ENCODE measurements at regions not wholly inside any gene's neighbourhood (a gene's known extent, or its start where the extent isn't known, plus 50 kb on each side); places are given as distances from the start of the nearest gene placed in this dataset.

- no peak for TF ChIP-seq POLR2A (IDR thresholded peaks at IDR 0.05; ENCODE audit: low read depth)
- no peak for TF ChIP-seq POLR2AphosphoS5 (IDR thresholded peaks at IDR 0.05)
Observed at GRCh38 chr5:38112938-38113337, 145.4 kb upstream of the EGFLAM start.
